ENCODE measurements at regions not wholly inside any gene's neighbourhood (a gene's known extent, or its start where the extent isn't known, plus 50 kb on each side); places are given as distances from the start of the nearest gene placed in this dataset.

DNA sequence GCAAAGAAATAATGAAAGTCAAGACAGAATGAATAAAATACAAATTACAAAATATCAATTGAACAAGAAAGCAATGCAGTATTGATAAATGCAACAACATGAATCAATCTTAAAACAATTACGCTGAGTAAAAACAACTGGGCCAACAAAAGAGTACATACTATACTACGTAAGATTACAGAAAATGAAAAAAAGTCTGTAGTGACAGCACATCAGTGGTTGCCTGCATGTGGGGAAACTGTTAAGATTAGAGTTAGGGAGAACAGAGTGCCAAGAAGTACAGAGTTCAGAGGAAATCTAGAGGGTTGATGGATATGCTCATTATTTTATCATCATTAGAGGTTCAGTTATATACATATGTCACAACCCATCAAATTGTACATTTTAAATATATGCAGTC, 706.6 kb upstream of the ACO1 start:
- DNase-seq, result no peak
- no peak overlapping the region for H3K27ac ChIP-seq
- 68 to 69% methylated on average over 2 of the region's 2 CpGs for WGBS, 2 donors
- no peak overlapping the region for H3K4me3 ChIP-seq
- H3K4me1 ChIP-seq, result no peaks in the 10 kb centered on the region
- no peaks in the 10 kb centered on the region for H3K36me3 ChIP-seq (ENCODE audit: low read depth, missing control alignments)
- H3K9me3 ChIP-seq, result no peaks in the 10 kb centered on the region
- H3K27me3 ChIP-seq, result no peaks in the 10 kb centered on the region
- intact Hi-C loops (cut with DNase I; ENCODE audit: low total_unique reads), result no loop called here
- TF ChIP-seq, protein P1, sequence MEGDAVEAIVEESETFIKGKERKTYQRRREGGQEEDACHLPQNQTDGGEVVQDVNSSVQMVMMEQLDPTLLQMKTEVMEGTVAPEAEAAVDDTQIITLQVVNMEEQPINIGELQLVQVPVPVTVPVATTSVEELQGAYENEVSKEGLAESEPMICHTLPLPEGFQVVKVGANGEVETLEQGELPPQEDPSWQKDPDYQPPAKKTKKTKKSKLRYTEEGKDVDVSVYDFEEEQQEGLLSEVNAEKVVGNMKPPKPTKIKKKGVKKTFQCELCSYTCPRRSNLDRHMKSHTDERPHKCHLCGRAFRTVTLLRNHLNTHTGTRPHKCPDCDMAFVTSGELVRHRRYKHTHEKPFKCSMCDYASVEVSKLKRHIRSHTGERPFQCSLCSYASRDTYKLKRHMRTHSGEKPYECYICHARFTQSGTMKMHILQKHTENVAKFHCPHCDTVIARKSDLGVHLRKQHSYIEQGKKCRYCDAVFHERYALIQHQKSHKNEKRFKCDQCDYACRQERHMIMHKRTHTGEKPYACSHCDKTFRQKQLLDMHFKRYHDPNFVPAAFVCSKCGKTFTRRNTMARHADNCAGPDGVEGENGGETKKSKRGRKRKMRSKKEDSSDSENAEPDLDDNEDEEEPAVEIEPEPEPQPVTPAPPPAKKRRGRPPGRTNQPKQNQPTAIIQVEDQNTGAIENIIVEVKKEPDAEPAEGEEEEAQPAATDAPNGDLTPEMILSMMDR (IDR thresholded peaks at IDR 0.05), result no peak
- TF ChIP-seq POLR2A (IDR thresholded peaks at IDR 0.05), result no peak

DNA sequence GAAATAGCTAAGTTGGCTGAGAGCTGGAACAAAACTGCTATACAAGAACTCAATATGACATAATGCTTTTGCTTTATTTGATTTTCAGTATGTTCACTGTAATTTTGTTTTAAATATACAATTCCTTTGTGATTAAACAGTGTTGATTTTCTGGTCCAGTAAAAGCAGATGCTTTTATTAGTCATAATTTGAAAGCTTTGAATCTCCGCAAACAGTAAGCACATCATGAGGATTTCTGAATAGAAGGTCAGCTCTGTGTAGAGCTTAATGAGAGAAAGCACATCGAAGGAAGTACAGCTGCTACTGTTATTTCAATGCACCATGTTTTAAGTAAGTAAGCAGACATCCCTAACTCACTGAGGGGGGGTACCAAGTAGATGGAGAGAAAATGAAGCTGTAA, 701.3 kb upstream of the ACO1 start:
- Histone ChIP-seq H3K4me1 (no peaks in the 10 kb centered on the region), H3K27me3 (no peaks in the 10 kb centered on the region), H3K4me3 (no peak overlapping the region), H3K9me3 (no peaks in the 10 kb centered on the region), H3K27ac (no peak overlapping the region), H3K36me3 (ENCODE audit: low read depth, missing control alignments) (no peaks in the 10 kb centered on the region)
- DNase-seq, result no peak
- WGBS, 2 donors, result 56 to 60% methylated on average over 2 of the region's 2 CpGs
- intact Hi-C loops (cut with DNase I; ENCODE audit: low total_unique reads), result no loop called here
- no peak for TF ChIP-seq POLR2A (IDR thresholded peaks at IDR 0.05)
- TF ChIP-seq, protein P1 (IDR thresholded peaks at IDR 0.05), result no peak

DNA sequence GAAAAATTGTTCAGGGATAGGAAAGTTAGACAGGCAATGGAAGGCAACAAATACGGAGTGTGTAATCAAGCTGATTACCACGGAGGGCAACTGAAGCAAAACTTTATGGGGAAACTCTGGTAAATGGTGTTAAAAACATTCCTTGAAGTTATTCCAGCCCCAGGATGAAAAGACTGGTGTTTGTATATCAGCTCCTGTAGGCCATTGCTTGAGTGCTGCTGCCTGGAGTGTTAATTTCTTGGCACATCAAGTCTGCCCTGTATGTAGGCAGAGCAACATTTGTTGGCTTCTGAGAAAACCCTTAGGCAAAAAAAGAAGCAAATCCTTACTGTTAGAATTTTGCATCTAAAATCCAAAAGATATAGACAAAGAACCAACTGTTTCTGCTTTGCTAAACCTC, 686.5 kb upstream of the ACO1 start:
- intact Hi-C loops (cut with DNase I; ENCODE audit: low total_unique reads), result no loop called here
- no peaks in the 10 kb centered on the region for H3K36me3 ChIP-seq (ENCODE audit: low read depth, missing control alignments)

DNA sequence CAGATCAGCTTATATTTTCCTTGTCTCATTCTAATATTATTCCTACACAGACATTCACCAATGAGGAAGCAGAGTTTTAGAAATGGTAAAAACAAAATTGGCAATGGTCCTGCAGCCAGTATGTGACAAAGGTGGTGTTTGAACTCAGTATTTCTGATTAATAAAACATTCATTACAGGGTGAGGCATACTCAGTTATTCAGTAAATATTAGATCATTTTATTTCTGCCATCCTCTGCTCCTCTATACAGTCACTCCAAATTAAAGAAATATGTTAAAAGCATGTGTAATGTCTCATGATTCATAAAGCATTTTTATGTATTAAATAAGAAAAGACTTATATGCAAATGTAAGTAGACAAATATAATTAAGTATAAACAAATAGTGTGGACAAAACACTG, 684.6 kb upstream of the ACO1 start:
- intact Hi-C loops (cut with DNase I; ENCODE audit: low total_unique reads), result no loop called here
- Histone ChIP-seq H3K4me1 (no peaks in the 10 kb centered on the region), H3K9me3 (no peaks in the 10 kb centered on the region), H3K36me3 (ENCODE audit: low read depth, missing control alignments) (no peaks in the 10 kb centered on the region), H3K27me3 (no peaks in the 10 kb centered on the region), H3K27ac (no peak overlapping the region), H3K4me3 (no peak overlapping the region)
- DNase-seq, result no peak
- TF ChIP-seq POLR2A (IDR thresholded peaks at IDR 0.05), result no peak
- TF ChIP-seq, protein P1 (IDR thresholded peaks at IDR 0.05), result no peak

More for the DNA sequence above, 686.5 kb upstream of the ACO1 start:
- TF ChIP-seq, protein P1 (IDR thresholded peaks at IDR 0.05), result no peak
- TF ChIP-seq POLR2A (IDR thresholded peaks at IDR 0.05), result no peak
- Histone ChIP-seq H3K27me3 (no peaks in the 10 kb centered on the region), H3K4me1 (no peaks in the 10 kb centered on the region), H3K4me3 (no peak overlapping the region), H3K9me3 (no peaks in the 10 kb centered on the region), H3K27ac (no peak overlapping the region)
- DNase-seq, result no peak
- 79 to 89% methylated on average over 2 of the region's 2 CpGs for WGBS, 2 donors

DNA sequence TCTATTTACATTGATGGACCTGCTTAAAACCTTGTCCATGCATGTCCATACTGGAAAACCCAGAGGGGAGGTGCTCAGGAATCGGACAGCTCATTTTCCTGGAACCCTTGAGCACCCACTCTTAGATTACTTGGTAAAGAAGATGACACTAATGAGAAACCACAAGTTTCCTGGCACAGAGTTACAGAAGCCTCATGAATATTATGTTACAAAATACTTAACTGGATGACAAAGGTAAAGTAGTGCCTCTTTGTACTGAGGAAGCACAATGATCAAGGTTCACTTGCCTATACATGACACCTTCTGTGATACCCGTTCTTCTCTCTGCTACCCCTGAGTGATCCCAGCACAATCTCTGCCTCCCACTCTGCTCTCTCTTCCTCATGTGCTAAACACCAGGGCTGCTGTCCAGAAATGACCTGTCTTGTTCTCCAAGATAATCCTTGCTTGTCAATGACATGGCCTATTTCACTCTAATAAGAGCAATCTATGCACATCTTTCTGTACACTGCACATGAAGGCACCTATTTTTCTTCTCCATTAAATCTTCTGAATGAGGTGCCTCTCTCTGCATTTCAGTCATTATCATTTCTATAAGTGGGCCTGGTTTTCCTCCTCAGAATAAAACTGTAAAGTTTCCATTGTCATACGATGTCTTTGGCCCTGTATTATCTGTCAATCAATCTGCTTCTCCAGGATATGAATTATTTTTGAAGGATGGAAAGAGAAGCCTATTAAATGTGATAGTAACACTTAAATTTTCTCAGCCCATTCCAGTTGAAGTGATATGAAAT, 684.0 kb upstream of the ACO1 start:
- Histone ChIP-seq H3K27me3 (no peaks in the 10 kb centered on the region), H3K4me1 (no peaks in the 10 kb centered on the region), H3K9me3 (no peaks in the 10 kb centered on the region), H3K27ac (no peak overlapping the region), H3K4me3 (no peak overlapping the region), H3K36me3 (ENCODE audit: low read depth, missing control alignments) (no peaks in the 10 kb centered on the region)
- TF ChIP-seq, protein P1 (IDR thresholded peaks at IDR 0.05), result no peak
- no peak for TF ChIP-seq POLR2A (IDR thresholded peaks at IDR 0.05)
- 70 to 84% methylated on average over 3 of the region's 3 CpGs for WGBS, 2 donors
- intact Hi-C loops (cut with DNase I; ENCODE audit: low total_unique reads), result no loop called here
- no peak for DNase-seq

All from testis (tissue), 2 donors.